Hepatocyte (in vitro differentiated cells): ENCODE measurements at regions not wholly inside any gene's neighbourhood (a gene's known extent, or its start where the extent isn't known, plus 50 kb on each side); places are given as distances from the start of the nearest gene placed in this dataset.

Source experiments
- DNase-seq: peaks from one replicate; pipeline ENCODE4 v3.0.0-alpha.2; 2016; ENCODE audit warnings: low spot score
- H2AFZ ChIP-seq: fragments of 200-600 bp; sonication (generic); 2 replicates; pipeline ENCODE4 v1.6.0; 2016; ENCODE audit warnings: antibody characterized with exemption, mild to moderate bottlenecking
- H3K27ac ChIP-seq: fragments of 200-600 bp; sonication (generic); 2 replicates; pipeline ENCODE4 v1.5.1; 2016; ENCODE audit warnings: mild to moderate bottlenecking
- H3K27me3 ChIP-seq: fragments of 200-600 bp; sonication (generic); 2 replicates; pipeline ENCODE4 v1.6.1; 2016
- H3K36me3 ChIP-seq: fragments of 200-600 bp; sonication (generic); replicated peaks from 2 replicates; pipeline ENCODE4 v1.5.1; 2016; ENCODE audit warnings: low read depth; ENCODE audit not compliant: insufficient read depth
- H3K4me1 ChIP-seq: fragments of 200-600 bp; sonication (generic); 2 replicates; pipeline ENCODE4 v1.5.1; 2016; ENCODE audit warnings: mild to moderate bottlenecking, moderate library complexity; ENCODE audit not compliant: insufficient read depth
- H3K4me2 ChIP-seq: fragments of 200-600 bp; sonication (generic); 2 replicates; pipeline ENCODE4 v1.6.0; 2016
- H3K4me3 ChIP-seq: fragments of 200-600 bp; sonication (generic); 2 replicates; pipeline ENCODE4 v1.5.1; 2016; ENCODE audit warnings: mild to moderate bottlenecking
- H3K79me2 ChIP-seq: fragments of 200-600 bp; sonication (generic); 2 replicates; pipeline ENCODE4 v1.6.0; 2017; ENCODE audit warnings: mild to moderate bottlenecking
- H3K9me2 ChIP-seq: fragments of 200-600 bp; sonication (generic); replicated peaks from 2 replicates; pipeline ENCODE4 v1.6.0; 2017; ENCODE audit warnings: mild to moderate bottlenecking; ENCODE audit not compliant: insufficient read depth
- H3K9me3 ChIP-seq: fragments of 200-600 bp; sonication (generic); 2 replicates; pipeline ENCODE4 v1.5.1; 2016; ENCODE audit warnings: low read depth, mild to moderate bottlenecking
- H4K20me1 ChIP-seq: fragments of 200-600 bp; sonication (generic); 2 replicates; pipeline ENCODE4 v1.6.0; 2016; ENCODE audit warnings: mild to moderate bottlenecking; ENCODE audit not compliant: insufficient read depth, poor library complexity, severe bottlenecking
- CTCF ChIP-seq: fragments of 200-600 bp; sonication (generic); IDR thresholded peaks from 2 replicates; pipeline ENCODE4 v1.5.1; 2016; ENCODE audit warnings: antibody characterized with exemption, mild to moderate bottlenecking; ENCODE audit not compliant: poor library complexity
- EZH2 ChIP-seq: fragments of 200-600 bp; sonication (generic); IDR thresholded peaks from 2 replicates; pipeline ENCODE4 v1.6.1; 2016; ENCODE audit warnings: antibody characterized with exemption, mild to moderate bottlenecking, borderline replicate concordance
- EZH2phosphoT487 ChIP-seq: fragments of 200-600 bp; sonication (generic); IDR thresholded peaks from one replicate; pipeline ENCODE4 v1.6.1; 2018; ENCODE audit warnings: antibody characterized with exemption, mild to moderate bottlenecking, low read depth, moderate library complexity; ENCODE audit not compliant: unreplicated experiment, severe bottlenecking
- WGBS: methylation state at CpG from one replicate; pipeline ENCODE4 v1.1.6; 2016; ENCODE audit warnings: low lambda C conversion rate; ENCODE audit errors: missing lambda C conversion rate; 5-methylcytosine and 5-hydroxymethylcytosine counted together

GRCh38 chr3:26515351-26515750 is 107.2 kb upstream of the LRRC3B start:
- 46% methylated on average over 2 of the region's 2 CpGs for WGBS

GRCh38 chr3:26521261-26521660 is 101.3 kb upstream of the LRRC3B start:
- WGBS: 100% methylated on average over 1 of the region's 1 CpG
- H3K4me2 ChIP-seq: no peak overlapping the region

More at GRCh38 chr3:26515351-26515750, 107.2 kb upstream of the LRRC3B start:
- Histone ChIP-seq H2AFZ (no peak overlapping the region), H3K79me2 (no peaks in the 10 kb centered on the region), H3K36me3 (no peaks in the 10 kb centered on the region), H3K4me1 (no peaks in the 10 kb centered on the region), H3K27me3 (no peaks in the 10 kb centered on the region), H3K4me2 (no peak overlapping the region), H4K20me1 (no peaks in the 10 kb centered on the region), H3K27ac (no peak overlapping the region), H3K9me3 (no peaks in the 10 kb centered on the region), H3K4me3 (no peak overlapping the region), H3K9me2 (no peaks in the 10 kb centered on the region)
- TF ChIP-seq EZH2 (no peak), CTCF (no peak), EZH2phosphoT487 (no peak)
- DNase-seq: no peak

GRCh38 chr3:26522919-26523318 is 99.7 kb upstream of the LRRC3B start:
- H3K9me2 ChIP-seq: no peaks in the 10 kb centered on the region
- no peaks in the 10 kb centered on the region for H3K79me2 ChIP-seq
- no peak for DNase-seq
- no peak overlapping the region for H3K4me2 ChIP-seq
- H3K27ac ChIP-seq: no peak overlapping the region
- H3K4me3 ChIP-seq: no peak overlapping the region
- no peak overlapping the region for H2AFZ ChIP-seq
- no peaks in the 10 kb centered on the region for H3K4me1 ChIP-seq
- 82% methylated on average over 1 of the region's 1 CpG for WGBS
- TF ChIP-seq EZH2: no peak
- no peak for TF ChIP-seq CTCF
- no peak for TF ChIP-seq EZH2phosphoT487
- H4K20me1 ChIP-seq: no peaks in the 10 kb centered on the region
- no peaks in the 10 kb centered on the region for H3K9me3 ChIP-seq
- no peaks in the 10 kb centered on the region for H3K36me3 ChIP-seq
- no peaks in the 10 kb centered on the region for H3K27me3 ChIP-seq

More at GRCh38 chr3:26521261-26521660, 101.3 kb upstream of the LRRC3B start:
- no peaks in the 10 kb centered on the region for H3K4me1 ChIP-seq
- no peaks in the 10 kb centered on the region for H4K20me1 ChIP-seq
- no peak for DNase-seq
- no peaks in the 10 kb centered on the region for H3K9me2 ChIP-seq
- H3K9me3 ChIP-seq: no peaks in the 10 kb centered on the region
- H3K79me2 ChIP-seq: no peaks in the 10 kb centered on the region
- no peak overlapping the region for H3K4me3 ChIP-seq
- H3K36me3 ChIP-seq: no peaks in the 10 kb centered on the region
- TF ChIP-seq EZH2phosphoT487 (no peak), CTCF (no peak), EZH2 (no peak)
- H3K27me3 ChIP-seq: no peaks in the 10 kb centered on the region
- no peak overlapping the region for H3K27ac ChIP-seq
- H2AFZ ChIP-seq: no peak overlapping the region

GRCh38 chr3:26525013-26525412 is 97.6 kb upstream of the LRRC3B start:
- no peak overlapping the region for H3K4me3 ChIP-seq
- DNase-seq: no peak
- H3K9me2 ChIP-seq: no peaks in the 10 kb centered on the region
- H2AFZ ChIP-seq: no peak overlapping the region
- H3K36me3 ChIP-seq: no peaks in the 10 kb centered on the region
- no peaks in the 10 kb centered on the region for H3K9me3 ChIP-seq
- no peaks in the 10 kb centered on the region for H3K4me1 ChIP-seq
- H3K4me2 ChIP-seq: no peak overlapping the region
- H3K27me3 ChIP-seq: no peaks in the 10 kb centered on the region
- 78% methylated on average over 2 of the region's 2 CpGs for WGBS
- no peaks in the 10 kb centered on the region for H3K79me2 ChIP-seq
- no peak overlapping the region for H3K27ac ChIP-seq
- no peaks in the 10 kb centered on the region for H4K20me1 ChIP-seq
- TF ChIP-seq EZH2phosphoT487 (no peak), CTCF (no peak), EZH2 (no peak)
